Osteoblast (primary cell): ENCODE measurements at regions not wholly inside any gene's neighbourhood (a gene's known extent, or its start where the extent isn't known, plus 50 kb on each side); places are given as distances from the start of the nearest gene placed in this dataset.
"Not testable (repeated sequence)": the region's sequence is repeated elsewhere in the genome, so short reads cannot be mapped to it uniquely, and the experiment has no call there.

Experiments used
- DNase-seq: peaks from one replicate; pipeline ENCODE4 v3.0.0; 2011; ENCODE audit warnings: low spot score, mixed read lengths; ENCODE audit not compliant: insufficient read length; ENCODE audit errors: missing footprints
- H2AFZ ChIP-seq: 2 replicates; pipeline ENCODE4 v1.6.0; 2011; ENCODE audit warnings: mild to moderate bottlenecking, low read length
- H3K27ac ChIP-seq: 2 replicates; pipeline ENCODE4 v1.5.1; 2011; ENCODE audit warnings: mild to moderate bottlenecking, low read depth, low read length, moderate library complexity
- H3K27me3 ChIP-seq: 2 replicates; pipeline ENCODE4 v1.6.0; 2012; ENCODE audit warnings: mild to moderate bottlenecking, control low read depth, inconsistent platforms, low read length, moderate library complexity; ENCODE audit not compliant: insufficient read depth
- H3K36me3 ChIP-seq: 2 replicates; pipeline ENCODE4 v1.5.1; 2011; ENCODE audit warnings: mild to moderate bottlenecking, low read length, control low read depth, moderate library complexity; ENCODE audit not compliant: insufficient read depth
- H3K4me1 ChIP-seq: 2 replicates; pipeline ENCODE4 v1.5.1; 2011; ENCODE audit warnings: mild to moderate bottlenecking, low read length, control low read depth, moderate library complexity; ENCODE audit not compliant: insufficient read depth
- H3K4me2 ChIP-seq: 2 replicates; pipeline ENCODE4 v1.6.0; 2011; ENCODE audit warnings: mild to moderate bottlenecking, low read length; ENCODE audit not compliant: insufficient read depth
- H3K4me3 ChIP-seq: fragments of 200-600 bp; sonication (generic); 3 replicates; pipeline ENCODE4 v1.5.1; 2012; ENCODE audit warnings: mild to moderate bottlenecking, low read length, inconsistent platforms; ENCODE audit not compliant: insufficient read depth
- H3K79me2 ChIP-seq: 2 replicates; pipeline ENCODE4 v1.6.0; 2012; ENCODE audit warnings: mild to moderate bottlenecking, low read length, control low read depth, inconsistent platforms; ENCODE audit not compliant: insufficient read depth
- H3K9me3 ChIP-seq: 2 replicates; pipeline ENCODE4 v1.5.1; 2011; ENCODE audit warnings: low read depth, low read length, control low read depth
- H4K20me1 ChIP-seq: 2 replicates; pipeline ENCODE4 v1.6.0; 2012; ENCODE audit warnings: mild to moderate bottlenecking, low read length, control low read depth; ENCODE audit not compliant: insufficient read depth

DNA sequence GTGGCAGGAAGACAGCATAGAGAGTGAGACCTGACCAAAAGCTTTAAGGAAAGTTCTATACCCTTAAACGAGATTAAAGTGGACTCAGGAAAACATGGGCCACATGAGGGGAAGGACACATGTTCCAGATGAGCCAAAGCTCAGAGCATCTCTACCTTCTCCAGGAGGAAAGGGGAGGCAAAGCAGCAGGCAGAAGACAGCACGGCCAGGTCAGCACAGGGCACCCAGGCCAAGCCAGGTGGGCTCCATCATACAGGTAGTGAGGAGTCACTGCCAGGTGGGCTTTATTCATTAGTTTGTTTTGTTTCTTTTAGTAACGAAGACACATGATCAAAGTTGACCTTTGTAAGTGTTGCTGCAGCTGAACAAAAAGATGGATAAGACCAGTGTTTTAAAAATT, 1617.6 kb downstream of the SPATA31A7 start:
- not testable (repeated sequence) for H3K27ac ChIP-seq, DNase-seq, H3K36me3 ChIP-seq, H2AFZ ChIP-seq, H3K27me3 ChIP-seq, H4K20me1 ChIP-seq, H3K9me3 ChIP-seq, H3K79me2 ChIP-seq, H3K4me3 ChIP-seq, H3K4me1 ChIP-seq, H3K4me2 ChIP-seq

DNA sequence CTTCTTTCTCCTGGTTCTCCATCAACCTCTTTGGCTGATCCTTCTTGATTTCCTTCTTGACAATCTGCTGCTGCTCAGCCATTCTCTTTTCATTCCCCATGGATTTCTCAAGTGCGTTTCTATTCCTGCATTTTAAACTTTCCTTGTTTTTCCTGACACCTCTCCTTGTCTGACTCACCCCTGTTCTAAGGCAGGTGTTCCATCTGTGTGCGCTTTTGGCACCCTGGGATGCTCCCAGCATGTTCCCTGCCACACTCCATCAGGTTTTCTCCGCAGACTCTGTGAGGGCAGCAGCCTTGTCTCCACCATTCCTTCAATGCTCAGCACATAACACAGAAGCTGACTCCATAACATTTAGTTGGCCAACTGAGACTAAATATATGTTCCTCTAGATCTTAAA, 1618.2 kb downstream of the SPATA31A7 start:
- not testable (repeated sequence) for H2AFZ ChIP-seq, H3K27me3 ChIP-seq, H4K20me1 ChIP-seq, H3K4me1 ChIP-seq, H3K4me3 ChIP-seq, H3K27ac ChIP-seq, H3K79me2 ChIP-seq, H3K36me3 ChIP-seq, H3K9me3 ChIP-seq, H3K4me2 ChIP-seq, DNase-seq

DNA sequence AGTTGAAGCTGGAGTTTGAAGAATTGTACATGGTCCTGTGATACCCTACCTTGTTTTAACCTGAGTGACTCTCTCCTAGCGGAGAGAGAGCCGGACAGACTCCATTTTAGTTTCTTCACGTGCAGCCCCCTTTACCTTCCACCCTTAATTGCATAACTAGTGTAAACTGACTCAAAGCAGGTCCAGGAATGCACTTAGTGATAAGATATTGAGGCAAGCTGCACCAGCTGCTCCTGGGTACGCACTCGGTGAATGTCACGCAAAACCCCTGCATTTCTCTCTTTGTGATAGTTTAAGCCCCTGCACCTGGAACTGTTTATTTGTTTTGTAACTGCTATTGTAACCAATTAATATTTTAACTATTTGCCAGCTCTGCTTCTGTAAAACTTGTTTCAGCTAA, 1620.5 kb downstream of the SPATA31A7 start:
- H3K36me3 ChIP-seq, H3K27me3 ChIP-seq, H4K20me1 ChIP-seq, H2AFZ ChIP-seq, H3K4me3 ChIP-seq, H3K79me2 ChIP-seq, H3K4me2 ChIP-seq, H3K4me1 ChIP-seq, DNase-seq, H3K9me3 ChIP-seq, H3K27ac ChIP-seq: not testable (repeated sequence)

DNA sequence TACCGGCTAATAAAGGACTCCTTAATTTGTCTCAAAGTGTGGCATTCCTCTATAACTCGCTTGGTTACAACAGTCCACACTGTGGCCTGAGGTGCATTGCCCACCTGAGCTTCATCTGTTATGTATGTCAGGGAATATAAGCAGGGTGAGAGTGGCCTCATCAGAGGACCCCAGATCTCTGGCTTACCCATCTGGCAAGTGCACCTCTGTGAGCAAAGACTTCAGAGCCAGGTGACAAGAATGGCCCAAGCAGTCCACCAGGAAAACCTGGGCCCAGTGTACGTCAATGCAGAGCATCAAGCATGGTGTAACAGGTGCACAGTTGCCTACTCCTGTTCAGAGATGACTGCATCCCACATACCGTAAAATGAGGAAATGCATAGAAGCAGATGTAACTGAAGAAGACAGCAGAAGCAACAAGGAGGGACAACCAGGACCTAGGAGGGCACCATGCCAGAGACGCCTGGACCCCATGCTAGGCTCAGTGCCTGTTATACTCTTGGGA, 1621.0 kb downstream of the SPATA31A7 start:
- not testable (repeated sequence) for H3K79me2 ChIP-seq, H3K27me3 ChIP-seq, H3K4me2 ChIP-seq, H4K20me1 ChIP-seq, DNase-seq, H3K4me3 ChIP-seq, H3K36me3 ChIP-seq, H3K4me1 ChIP-seq, H2AFZ ChIP-seq, H3K27ac ChIP-seq, H3K9me3 ChIP-seq

DNA sequence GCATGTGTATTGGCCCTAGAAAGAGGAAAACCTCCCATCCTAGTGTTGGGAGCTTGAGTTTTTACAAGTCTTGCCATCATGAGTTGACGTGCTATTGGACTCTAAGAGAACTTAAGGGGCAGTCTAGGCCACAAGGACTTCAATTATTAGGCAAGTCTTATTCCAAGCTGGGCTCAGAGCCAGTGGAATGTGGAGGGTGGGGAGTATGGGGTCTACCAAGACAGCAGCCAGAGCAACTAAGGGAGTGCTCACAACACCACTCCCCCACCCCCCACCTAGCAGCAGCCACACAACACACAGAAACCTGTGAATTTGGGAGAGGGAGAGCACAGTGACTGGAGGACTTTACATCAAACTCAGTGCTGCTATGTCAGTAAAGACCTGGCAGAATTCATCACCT, 1625.6 kb downstream of the SPATA31A7 start:
- not testable (repeated sequence) for H3K27ac ChIP-seq, H3K9me3 ChIP-seq, H2AFZ ChIP-seq, H3K4me1 ChIP-seq, H3K36me3 ChIP-seq, H3K27me3 ChIP-seq, H4K20me1 ChIP-seq, H3K79me2 ChIP-seq, H3K4me3 ChIP-seq, DNase-seq, H3K4me2 ChIP-seq

DNA sequence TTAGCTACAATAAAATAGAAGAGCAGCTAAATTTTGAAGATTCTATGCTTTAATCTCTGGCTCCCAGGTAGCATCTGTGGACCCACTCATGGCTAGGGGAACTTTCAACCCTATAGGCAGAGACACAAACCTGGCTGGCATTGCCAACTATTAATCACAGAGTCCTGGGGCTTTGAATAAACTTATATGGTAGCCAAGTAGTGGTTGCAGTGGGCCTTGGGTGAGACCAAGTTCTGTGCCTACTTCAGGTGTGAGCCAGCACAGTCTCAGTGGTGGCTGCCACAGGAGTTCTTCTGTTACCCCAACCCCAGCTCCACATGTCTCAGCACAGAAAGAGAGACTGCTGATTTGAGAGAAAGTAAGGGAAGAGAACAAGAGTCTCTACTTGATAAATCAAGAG, 1626.5 kb downstream of the SPATA31A7 start:
- H3K36me3 ChIP-seq, H3K79me2 ChIP-seq, H3K27me3 ChIP-seq, H3K9me3 ChIP-seq, H3K4me3 ChIP-seq, H3K4me1 ChIP-seq, H3K4me2 ChIP-seq, H2AFZ ChIP-seq, H4K20me1 ChIP-seq, H3K27ac ChIP-seq, DNase-seq: not testable (repeated sequence)

DNA sequence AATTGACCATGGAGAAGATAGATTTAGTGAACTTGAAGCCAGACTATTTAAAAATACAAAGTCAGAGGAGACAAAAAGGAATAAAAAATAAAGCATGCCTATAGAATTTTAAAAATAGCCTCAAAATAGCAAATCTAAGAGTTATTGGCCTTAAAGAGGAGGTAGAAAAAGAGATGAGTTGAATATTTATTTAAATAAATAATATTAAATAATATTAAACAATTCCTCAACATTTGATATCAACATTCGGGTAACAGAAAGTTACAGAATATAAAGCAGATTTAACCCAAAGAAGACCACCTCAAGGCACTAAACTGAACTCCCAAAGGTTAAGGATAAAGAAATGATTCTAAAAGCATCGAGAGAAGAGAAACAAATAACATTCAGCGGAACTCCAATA, 1627.4 kb downstream of the SPATA31A7 start:
- H3K4me2 ChIP-seq, result not testable (repeated sequence)

DNA sequence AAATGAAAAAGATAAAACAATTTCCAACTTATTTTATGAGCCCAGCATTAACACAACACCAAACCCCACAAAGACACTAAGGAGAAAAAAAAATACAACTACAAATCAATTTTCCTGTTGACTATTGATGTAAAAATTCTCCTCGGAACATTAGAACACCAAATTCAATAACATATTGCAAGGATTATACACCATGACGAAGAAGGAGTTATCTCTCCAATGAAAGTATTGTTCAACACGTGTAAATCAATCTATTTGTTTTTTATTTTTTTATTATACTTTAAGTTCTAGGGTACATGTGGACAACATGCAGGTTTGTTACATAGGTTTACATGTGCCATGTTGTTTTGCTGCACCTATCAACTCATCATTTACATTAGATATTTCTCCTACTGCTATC, 1632.3 kb downstream of the SPATA31A7 start:
- H3K36me3 ChIP-seq, H3K79me2 ChIP-seq, H3K4me1 ChIP-seq, H3K27ac ChIP-seq, H2AFZ ChIP-seq, H3K4me2 ChIP-seq, H4K20me1 ChIP-seq, DNase-seq, H3K27me3 ChIP-seq, H3K4me3 ChIP-seq, H3K9me3 ChIP-seq: not testable (repeated sequence)

More for the DNA sequence above, 1627.4 kb downstream of the SPATA31A7 start:
- not testable (repeated sequence) for H3K27ac ChIP-seq, H3K36me3 ChIP-seq, H3K9me3 ChIP-seq, H2AFZ ChIP-seq, DNase-seq, H3K4me1 ChIP-seq, H3K79me2 ChIP-seq, H4K20me1 ChIP-seq, H3K4me3 ChIP-seq, H3K27me3 ChIP-seq

DNA sequence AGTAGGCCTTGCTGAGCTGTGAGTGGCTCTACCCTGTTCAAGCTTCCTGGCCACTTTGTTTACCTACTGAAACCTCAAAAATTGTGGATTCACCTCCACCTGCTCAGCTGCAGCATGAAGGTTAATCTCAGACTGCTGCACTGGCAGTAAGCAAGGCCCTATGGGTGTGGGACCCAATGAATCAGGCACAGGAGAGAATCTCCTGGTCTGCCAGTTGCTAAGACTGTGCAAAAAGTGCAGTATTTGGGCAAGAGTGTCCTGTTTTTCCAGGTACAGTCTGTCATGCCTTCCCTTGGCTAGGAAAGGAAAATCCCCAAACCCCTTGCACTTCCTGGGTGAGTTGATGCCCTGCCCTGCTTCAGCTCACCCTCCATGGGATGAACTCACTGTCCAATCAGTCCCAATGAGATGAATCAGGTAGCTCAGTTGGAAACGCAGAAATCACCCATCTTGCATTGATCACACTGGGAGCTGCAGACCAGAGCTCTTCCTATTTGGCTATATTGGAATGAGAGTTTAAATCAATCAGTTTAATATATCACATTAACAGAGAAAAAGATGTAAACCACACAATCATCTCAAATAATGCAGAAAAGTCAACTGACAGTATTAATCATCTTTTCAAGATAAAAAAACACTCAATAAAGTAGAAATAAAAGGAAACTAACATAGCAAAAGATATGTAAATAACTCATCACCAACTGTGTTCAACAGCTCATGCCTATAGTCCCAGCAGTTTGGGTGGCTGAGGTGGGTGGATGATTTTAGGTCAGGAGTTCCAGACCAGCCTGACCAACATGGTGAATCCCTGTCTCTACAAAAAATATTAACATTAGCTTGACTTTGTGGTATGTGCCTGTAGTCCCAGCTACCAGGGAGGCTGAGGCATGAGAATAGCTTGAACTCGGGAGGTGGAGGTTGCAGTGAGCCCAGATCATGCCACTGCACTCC, 1638.4 kb downstream of the SPATA31A7 start:
- not testable (repeated sequence) for H3K9me3 ChIP-seq, H3K27me3 ChIP-seq, H3K4me1 ChIP-seq, H3K79me2 ChIP-seq, DNase-seq, H3K4me2 ChIP-seq, H3K36me3 ChIP-seq, H3K4me3 ChIP-seq, H3K27ac ChIP-seq, H4K20me1 ChIP-seq, H2AFZ ChIP-seq
